Loucy (cell line): ENCODE measurements at regions not wholly inside any gene's neighbourhood (a gene's known extent, or its start where the extent isn't known, plus 50 kb on each side); places are given as distances from the start of the nearest gene placed in this dataset.

Source experiments
- H2AFZ ChIP-seq: fragments of 200-600 bp; sonication (generic); 2 replicates; pipeline ENCODE4 v1.6.0; 2016; ENCODE audit warnings: antibody characterized with exemption, mild to moderate bottlenecking, low read length, moderate library complexity
- H3F3A ChIP-seq: fragments of 200-600 bp; 2 replicates; pipeline ENCODE4 v1.6.0; 2016; ENCODE audit warnings: antibody characterized with exemption, low read depth, mild to moderate bottlenecking
- H3K27me3 ChIP-seq: fragments of 200-600 bp; sonication (generic); 2 replicates; pipeline ENCODE4 v1.6.1; 2014; ENCODE audit warnings: low read length, mild to moderate bottlenecking; ENCODE audit not compliant: insufficient read depth, poor library complexity, severe bottlenecking
- H3K36me3 ChIP-seq: fragments of 200-600 bp; sonication (generic); 2 replicates; pipeline ENCODE4 v1.6.1; 2016; ENCODE audit warnings: low read length; ENCODE audit not compliant: insufficient read depth
- H3K4me1 ChIP-seq: fragments of 200-600 bp; sonication (generic); 2 replicates; pipeline ENCODE4 v1.5.1; 2014; ENCODE audit warnings: low read length, mild to moderate bottlenecking; ENCODE audit not compliant: insufficient read depth, poor library complexity, severe bottlenecking
- H3K4me2 ChIP-seq: fragments of 200-600 bp; sonication (generic); 2 replicates; pipeline ENCODE4 v1.6.0; 2014; ENCODE audit warnings: antibody characterized with exemption, low read length, low read depth, mild to moderate bottlenecking; ENCODE audit not compliant: poor library complexity, severe bottlenecking
- H3K4me3 ChIP-seq: fragments of 200-600 bp; sonication (generic); 2 replicates; pipeline ENCODE4 v1.5.1; 2014; ENCODE audit warnings: low read length, mild to moderate bottlenecking, mixed read lengths; ENCODE audit not compliant: poor library complexity, severe bottlenecking
- H3K79me2 ChIP-seq: fragments of 200-600 bp; sonication (generic); 2 replicates; pipeline ENCODE4 v1.6.1; 2014; ENCODE audit warnings: low read length; ENCODE audit not compliant: insufficient read depth
- H3K9ac ChIP-seq: fragments of 200-600 bp; sonication (generic); 2 replicates; pipeline ENCODE4 v1.6.0; 2014; ENCODE audit warnings: mild to moderate bottlenecking, low read depth, low read length, moderate library complexity; ENCODE audit not compliant: poor library complexity, severe bottlenecking
- H3K9me2 ChIP-seq: fragments of 200-600 bp; sonication (generic); replicated peaks from 2 replicates; pipeline ENCODE4 v1.6.1; 2016; ENCODE audit warnings: low read depth, low read length, mixed read lengths
- H3K9me3 ChIP-seq: fragments of 200-600 bp; sonication (generic); 2 replicates; pipeline ENCODE4 v1.6.1; 2014; ENCODE audit warnings: mild to moderate bottlenecking, antibody characterized with exemption, low read length, low read depth; ENCODE audit not compliant: insufficient read depth
- H4K20me1 ChIP-seq: fragments of 200-600 bp; sonication (generic); 2 replicates; pipeline ENCODE4 v1.6.0; 2014; ENCODE audit warnings: antibody characterized with exemption, low read length, mild to moderate bottlenecking; ENCODE audit not compliant: insufficient read depth, poor library complexity, severe bottlenecking
- EZH2phosphoT487 ChIP-seq: fragments of 200-600 bp; IDR thresholded peaks from 2 replicates; pipeline ENCODE4 v1.6.1; 2018; ENCODE audit warnings: antibody characterized with exemption, mild to moderate bottlenecking, moderate library complexity, borderline replicate concordance
- TF ChIP-seq, protein P1 (sequence below): fragments of 200-600 bp; sonication (generic); conservative IDR thresholded peaks from 2 replicates; pipeline ENCODE4 v1.5.1; 2014; ENCODE audit warnings: mild to moderate bottlenecking, antibody characterized with exemption, low read length

DNA sequence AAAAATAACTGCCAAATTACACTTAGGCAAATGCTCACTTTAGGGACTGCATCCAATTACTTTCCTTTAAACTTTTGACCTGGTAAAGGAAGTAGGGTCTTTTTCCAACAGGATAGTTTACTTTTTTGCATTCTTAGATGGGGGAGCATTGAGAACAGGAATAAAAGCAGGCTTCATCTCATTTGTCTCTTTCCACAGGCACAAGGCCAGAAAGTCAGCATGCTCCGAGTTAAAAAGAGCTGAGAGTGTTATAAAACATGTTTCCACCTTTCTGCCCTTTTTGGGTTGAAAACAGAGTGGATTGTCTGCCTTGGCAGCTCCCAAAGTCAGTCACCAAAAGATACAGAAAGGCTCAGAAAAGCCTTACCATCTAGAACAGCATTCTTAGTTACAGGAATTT, 404.9 kb upstream of the ALCAM start:
- H3K4me3 ChIP-seq: no peak overlapping the region
- H3K9me2 ChIP-seq: no peaks in the 10 kb centered on the region
- TF ChIP-seq, protein P1, sequence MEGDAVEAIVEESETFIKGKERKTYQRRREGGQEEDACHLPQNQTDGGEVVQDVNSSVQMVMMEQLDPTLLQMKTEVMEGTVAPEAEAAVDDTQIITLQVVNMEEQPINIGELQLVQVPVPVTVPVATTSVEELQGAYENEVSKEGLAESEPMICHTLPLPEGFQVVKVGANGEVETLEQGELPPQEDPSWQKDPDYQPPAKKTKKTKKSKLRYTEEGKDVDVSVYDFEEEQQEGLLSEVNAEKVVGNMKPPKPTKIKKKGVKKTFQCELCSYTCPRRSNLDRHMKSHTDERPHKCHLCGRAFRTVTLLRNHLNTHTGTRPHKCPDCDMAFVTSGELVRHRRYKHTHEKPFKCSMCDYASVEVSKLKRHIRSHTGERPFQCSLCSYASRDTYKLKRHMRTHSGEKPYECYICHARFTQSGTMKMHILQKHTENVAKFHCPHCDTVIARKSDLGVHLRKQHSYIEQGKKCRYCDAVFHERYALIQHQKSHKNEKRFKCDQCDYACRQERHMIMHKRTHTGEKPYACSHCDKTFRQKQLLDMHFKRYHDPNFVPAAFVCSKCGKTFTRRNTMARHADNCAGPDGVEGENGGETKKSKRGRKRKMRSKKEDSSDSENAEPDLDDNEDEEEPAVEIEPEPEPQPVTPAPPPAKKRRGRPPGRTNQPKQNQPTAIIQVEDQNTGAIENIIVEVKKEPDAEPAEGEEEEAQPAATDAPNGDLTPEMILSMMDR: no peak
- no peak for TF ChIP-seq EZH2phosphoT487
- no peaks in the 10 kb centered on the region for H3K9me3 ChIP-seq
- H4K20me1 ChIP-seq: no peaks in the 10 kb centered on the region
- no peaks in the 10 kb centered on the region for H3K4me1 ChIP-seq
- no peaks in the 10 kb centered on the region for H3K27me3 ChIP-seq
- H3K4me2 ChIP-seq: no peak overlapping the region
- no peaks in the 10 kb centered on the region for H3F3A ChIP-seq
- no peak overlapping the region for H2AFZ ChIP-seq
- H3K79me2 ChIP-seq: no peaks in the 10 kb centered on the region
- no peaks in the 10 kb centered on the region for H3K36me3 ChIP-seq
- no peak overlapping the region for H3K9ac ChIP-seq

DNA sequence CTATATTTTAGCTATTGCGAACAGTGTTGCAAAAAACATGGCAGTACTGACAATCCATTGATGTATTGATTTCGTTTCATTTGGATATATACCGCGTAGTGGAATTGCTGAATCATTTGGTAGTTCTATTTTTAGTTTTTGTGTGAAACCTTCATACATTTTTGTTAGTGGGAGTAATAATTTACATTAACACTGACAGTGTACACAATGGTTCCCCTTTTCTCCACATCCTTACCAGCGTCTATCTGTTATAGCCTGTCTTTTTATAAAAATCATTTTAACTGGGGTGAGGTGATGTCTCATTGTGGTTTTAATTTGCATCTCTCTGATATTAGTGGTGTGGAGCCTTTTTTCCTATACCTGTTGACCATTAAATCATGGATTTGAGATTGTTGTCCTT, 392.4 kb upstream of the ALCAM start:
- no peak overlapping the region for H3K4me2 ChIP-seq
- H3K27me3 ChIP-seq: no peaks in the 10 kb centered on the region
- no peak overlapping the region for H3K9ac ChIP-seq
- no peaks in the 10 kb centered on the region for H4K20me1 ChIP-seq
- H3K9me3 ChIP-seq: no peaks in the 10 kb centered on the region; the same call in 1 of the 2 replicates
- no peaks in the 10 kb centered on the region for H3F3A ChIP-seq
- H2AFZ ChIP-seq: no peak overlapping the region
- no peaks in the 10 kb centered on the region for H3K4me1 ChIP-seq
- H3K9me2 ChIP-seq: no peaks in the 10 kb centered on the region
- no peaks in the 10 kb centered on the region for H3K79me2 ChIP-seq
- no peaks in the 10 kb centered on the region for H3K36me3 ChIP-seq
- no peak overlapping the region for H3K4me3 ChIP-seq
- no peak for TF ChIP-seq EZH2phosphoT487
- TF ChIP-seq, protein P1: no peak

DNA sequence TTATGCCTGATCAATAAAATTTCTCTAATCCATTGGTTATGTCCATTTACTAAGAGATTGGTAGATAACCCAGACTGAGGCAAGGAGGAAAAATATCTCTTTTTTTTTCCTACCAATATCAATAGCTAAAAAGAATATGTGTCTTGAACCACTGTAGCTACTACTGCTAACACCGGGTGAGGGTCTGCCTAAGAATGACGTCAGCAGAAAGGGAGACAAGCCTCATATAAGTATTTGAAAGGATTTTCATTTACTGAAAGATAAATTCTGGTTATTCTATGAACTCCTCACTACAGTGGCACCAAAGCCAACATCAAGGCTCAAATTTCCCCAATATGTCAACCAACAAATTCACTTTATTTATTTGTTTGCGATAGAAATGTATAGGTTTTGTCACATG, 389.0 kb upstream of the ALCAM start:
- Histone ChIP-seq H3K79me2 (no peaks in the 10 kb centered on the region), H3K36me3 (no peaks in the 10 kb centered on the region), H3K4me1 (no peaks in the 10 kb centered on the region), H4K20me1 (no peaks in the 10 kb centered on the region), H3F3A (no peaks in the 10 kb centered on the region), H3K4me2 (no peak overlapping the region), H3K4me3 (no peak overlapping the region), H3K27me3 (no peaks in the 10 kb centered on the region), H3K9ac (no peak overlapping the region), H2AFZ (no peak overlapping the region), H3K9me2 (no peaks in the 10 kb centered on the region), H3K9me3 (no peaks in the 10 kb centered on the region)
- TF ChIP-seq, protein P1: no peak
- no peak for TF ChIP-seq EZH2phosphoT487
